Inflammatory macrophage (primary cell): ENCODE measurements at regions not wholly inside any gene's neighbourhood (a gene's known extent, or its start where the extent isn't known, plus 50 kb on each side); places are given as distances from the start of the nearest gene placed in this dataset.
"Not testable (repeated sequence)": the region's sequence is repeated elsewhere in the genome, so short reads cannot be mapped to it uniquely, and the experiment has no call there.

ENCODE experiments used
- DNase-seq, 2 donors: peaks; one replicate each; pipeline ENCODE4 v3.0.0-alpha.2; 2020 to 2022

DNA sequence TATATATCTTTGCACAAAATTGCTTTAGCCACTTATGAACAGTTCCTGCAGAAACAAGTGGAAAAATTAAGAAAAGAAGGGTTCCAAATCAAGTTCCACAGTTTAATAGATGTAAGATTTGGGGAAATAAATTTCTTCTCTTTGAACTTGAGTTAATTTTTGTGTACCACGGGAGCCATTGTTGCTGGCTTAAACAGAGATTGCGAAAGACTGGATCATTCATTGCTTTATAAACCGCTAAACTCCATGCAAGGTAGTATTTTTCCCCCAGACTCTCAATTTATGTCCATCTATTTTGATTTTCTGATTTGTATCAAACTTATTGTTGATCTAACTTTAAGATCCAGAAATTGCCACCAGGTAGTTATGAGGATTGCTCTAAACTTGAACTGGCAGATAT is 246.1 kb upstream of the ADGRL4 start:
- no peak for DNase-seq

GRCh38 chr1:79239840-79240239 is 233.3 kb upstream of the ADGRL4 start:
- no peak for DNase-seq

DNA sequence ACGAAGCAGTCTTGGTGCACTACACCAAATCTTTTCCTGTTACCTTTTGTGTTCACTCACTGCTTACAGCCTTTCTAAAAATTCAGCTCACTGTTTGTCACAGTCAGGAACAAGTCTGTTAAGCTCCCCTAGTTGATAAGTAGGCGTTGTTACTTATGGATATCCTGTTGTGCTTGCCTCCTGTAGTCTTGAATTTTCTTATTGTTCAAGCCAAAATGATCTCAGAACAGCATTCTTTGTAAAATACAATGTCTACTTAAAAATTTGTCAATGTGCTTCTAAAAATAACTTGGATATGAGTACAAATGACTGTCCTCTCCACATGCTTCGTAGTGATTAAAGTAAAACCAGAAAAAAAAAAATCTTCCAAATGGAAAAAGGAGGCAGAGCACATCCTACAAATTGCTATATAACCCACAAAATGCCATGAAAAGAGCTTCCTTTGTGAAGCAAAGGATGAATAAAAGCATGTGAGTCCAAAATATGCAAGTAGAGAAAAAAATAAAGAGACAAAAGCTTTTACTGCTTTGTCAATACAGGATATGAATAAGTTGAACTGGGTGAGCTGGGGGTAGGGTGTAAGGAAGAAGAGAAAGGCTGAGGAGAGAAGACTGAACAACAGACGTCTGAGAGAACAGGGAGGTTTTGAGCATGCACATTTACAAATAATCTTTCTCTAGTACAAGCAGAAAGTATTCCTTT is 228.9 kb upstream of the ADGRL4 start:
- no peak for DNase-seq

GRCh38 chr1:79232818-79233217 is 226.3 kb upstream of the ADGRL4 start:
- no peak for DNase-seq

DNA sequence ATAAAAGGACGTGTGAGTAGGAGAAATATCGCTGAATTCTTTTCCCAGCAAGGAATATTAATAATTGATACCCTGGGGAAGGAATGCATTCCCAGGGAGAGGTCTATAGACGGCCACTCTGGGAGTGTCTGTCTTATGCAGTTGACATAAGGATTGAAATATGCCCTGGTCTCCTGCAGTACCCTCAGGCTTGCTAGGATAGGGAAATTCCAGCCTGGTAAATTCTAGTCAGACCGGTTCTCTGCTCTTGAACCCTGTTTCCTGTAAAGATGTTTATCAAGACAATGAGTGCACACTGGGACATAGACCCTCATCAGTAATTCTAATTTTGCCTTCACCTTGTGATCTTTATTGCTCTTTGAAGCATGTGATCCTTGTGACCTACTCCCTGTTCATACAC is 224.2 kb upstream of the ADGRL4 start:
- not testable (repeated sequence) for DNase-seq

DNA sequence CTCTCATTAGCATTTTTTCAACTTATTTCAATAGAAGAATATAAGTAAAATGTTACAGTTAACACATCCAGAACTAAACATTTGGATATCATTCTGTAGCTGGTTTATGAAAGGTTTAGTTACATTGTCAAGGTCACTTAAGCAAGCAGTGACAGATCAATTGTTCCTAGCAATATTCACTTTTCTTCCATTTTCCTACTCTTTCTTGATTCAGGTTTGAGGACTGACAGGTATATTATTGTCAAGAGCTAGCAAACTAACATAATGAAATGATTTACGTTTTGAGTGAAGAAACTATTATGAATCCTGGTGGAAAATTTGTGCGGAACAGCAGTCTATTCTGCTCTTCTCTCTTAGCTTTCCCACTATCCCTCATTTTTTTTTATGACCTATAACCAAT is 220.4 kb upstream of the ADGRL4 start:
- DNase-seq, result no peak

GRCh38 chr1:79224537-79224936 is 218.0 kb upstream of the ADGRL4 start:
- DNase-seq, result no peak

- no peak for DNase-seq
Measured at GRCh38 chr1:79220509-79220908, 214.0 kb upstream of the ADGRL4 start.

DNA sequence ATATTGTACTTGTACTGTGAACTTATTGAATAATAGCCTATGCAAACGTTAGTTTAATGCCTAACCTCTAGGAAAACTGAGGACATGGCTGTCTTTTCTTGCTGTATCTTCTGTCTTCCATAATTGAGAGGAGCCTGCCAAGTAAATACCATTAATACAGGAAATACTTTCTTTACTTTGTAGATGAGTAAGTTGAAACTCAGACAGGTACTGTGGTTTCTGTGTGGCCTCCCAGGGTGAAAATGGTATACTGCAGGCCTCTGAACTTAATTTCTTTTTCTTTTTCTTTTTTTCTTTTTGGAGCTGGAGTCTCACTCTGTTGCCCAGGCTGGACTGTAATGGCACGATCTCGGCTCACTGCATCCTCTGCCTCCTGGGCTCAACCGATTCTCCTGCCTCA is 208.8 kb upstream of the ADGRL4 start:
- DNase-seq, result no peak

GRCh38 chr1:79207786-79208185 is 201.3 kb upstream of the ADGRL4 start:
- DNase-seq, result no peak

DNA sequence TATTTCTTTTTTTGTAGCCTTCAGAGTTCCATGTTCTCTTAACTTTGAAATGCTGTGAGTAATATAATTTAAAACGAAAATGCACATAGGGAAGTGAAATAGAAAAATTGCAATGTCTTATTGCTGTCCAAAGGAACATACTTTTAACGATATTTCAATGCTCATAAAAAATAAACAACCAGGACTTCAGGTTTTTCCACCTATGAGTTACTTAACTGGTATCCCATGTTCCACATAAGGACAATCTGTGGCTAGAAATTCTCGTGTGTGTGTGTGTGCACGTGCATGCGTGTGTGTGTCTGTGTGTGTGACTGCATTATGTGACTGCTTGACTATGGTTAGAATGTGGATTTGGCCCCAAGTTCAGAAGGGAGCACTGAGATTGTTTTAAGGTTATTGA is 200.8 kb upstream of the ADGRL4 start:
- DNase-seq, result no peak

GRCh38 chr1:79204779-79205479 is 198.4 kb upstream of the ADGRL4 start:
- no peak for DNase-seq

GRCh38 chr1:79198832-79199231 is 192.3 kb upstream of the ADGRL4 start:
- DNase-seq, result no peak

DNA sequence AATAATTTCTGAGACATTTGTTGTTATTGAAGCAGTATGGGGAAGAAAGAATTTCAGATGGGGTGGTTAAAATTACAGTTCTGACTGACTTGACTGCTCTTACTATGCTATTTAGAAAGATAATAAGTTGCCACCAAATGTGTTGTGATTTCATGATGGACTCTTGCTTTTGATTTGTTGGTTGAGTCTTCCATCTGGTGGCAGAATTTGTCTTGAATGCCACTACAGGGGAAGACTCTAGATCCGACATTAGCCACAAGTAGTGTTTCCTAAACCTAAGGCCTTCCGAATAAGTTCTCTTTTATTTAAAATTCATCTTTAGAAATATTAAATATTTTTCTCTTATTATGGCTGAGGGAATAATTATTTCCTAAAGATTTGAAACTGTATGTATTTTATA is 190.9 kb upstream of the ADGRL4 start:
- DNase-seq, result no peak

- DNase-seq, result no peak
Measured at GRCh38 chr1:79196211-79196610, 189.7 kb upstream of the ADGRL4 start.

DNA sequence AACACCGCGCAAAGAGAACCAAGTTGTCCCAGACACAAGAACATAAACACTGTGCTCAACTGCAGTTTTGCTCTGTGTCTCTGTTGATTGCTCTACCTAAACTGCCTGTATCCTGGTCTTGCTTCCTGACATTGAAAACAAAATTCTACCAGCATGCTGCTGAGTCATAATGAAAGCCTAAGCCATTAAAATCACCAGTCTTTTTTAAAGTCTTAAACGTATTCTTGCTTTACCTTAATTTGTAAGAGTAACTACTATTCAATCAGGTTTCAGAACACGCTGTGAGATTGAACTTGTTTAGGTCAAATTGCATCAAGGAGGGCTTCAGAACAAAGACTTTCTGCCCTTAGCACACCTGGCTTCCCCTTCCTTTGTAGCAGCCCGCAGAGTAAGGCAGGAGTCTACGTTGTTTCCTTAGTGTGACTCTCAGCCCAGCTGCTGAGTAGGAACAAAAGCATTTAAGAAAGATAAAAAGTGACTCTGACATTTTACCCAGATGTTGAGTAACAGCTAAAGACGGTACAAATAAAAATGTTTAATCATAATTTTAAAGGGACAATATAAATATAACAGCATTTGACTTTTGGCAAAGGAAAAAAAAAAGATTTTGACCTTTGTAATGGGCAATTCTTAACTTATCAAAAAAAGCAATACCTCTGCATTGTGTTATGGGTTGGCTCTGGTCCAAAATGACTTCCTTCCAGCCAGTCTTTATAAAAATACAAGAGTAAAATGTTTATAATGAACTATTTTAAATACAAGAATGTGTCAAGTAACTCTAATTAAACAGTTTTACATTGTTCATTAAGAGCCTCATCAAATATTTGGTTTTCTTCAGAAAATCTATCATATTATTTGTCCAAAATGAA is 186.9 kb upstream of the ADGRL4 start:
- DNase-seq, result no peak

GRCh38 chr1:79190074-79190473 is 183.5 kb upstream of the ADGRL4 start:
- DNase-seq, result no peak

- no peak for DNase-seq
Measured at GRCh38 chr1:79188337-79188736, 181.8 kb upstream of the ADGRL4 start.

DNA sequence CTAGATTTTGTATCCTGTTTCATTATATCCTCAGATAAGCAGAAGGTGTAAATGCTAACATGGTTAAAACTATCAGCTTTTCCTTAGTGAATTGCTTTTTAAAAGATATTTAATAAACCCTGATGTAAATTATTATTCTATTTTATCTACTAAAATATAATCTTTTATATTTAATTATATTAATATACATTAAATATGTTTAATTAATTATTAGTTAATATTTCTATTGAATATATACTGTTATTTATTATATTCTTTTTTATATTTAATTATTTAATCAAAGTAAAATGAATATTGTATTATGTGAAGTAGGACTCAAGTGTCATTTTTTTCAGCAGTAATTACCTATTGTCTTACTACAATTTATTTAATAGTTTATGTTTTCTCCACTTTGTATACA is 179.7 kb upstream of the ADGRL4 start:
- DNase-seq, result no peak

DNA sequence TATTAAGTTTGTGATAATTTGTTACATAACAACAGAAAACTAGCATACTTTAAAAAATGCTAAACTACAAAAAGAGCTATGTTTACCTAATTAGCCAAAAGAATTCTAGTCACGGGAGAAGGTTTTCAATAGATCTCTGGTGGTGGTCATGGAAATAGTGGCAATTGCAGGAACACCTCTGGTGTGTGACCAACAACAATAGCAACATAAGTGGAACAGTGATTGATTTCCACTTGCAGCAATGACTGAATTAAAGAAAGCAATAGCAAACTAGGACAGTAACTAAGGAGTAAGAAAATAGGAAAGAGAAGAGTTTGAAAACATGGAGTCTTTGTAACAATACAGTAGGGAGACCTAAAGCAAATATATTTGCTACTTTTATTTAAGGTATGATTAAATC is 171.3 kb upstream of the ADGRL4 start:
- DNase-seq, result no peak

GRCh38 chr1:79161077-79161476 is 154.5 kb upstream of the ADGRL4 start:
- no peak for DNase-seq

GRCh38 chr1:79155991-79156390 is 149.5 kb upstream of the ADGRL4 start:
- no peak for DNase-seq

DNA sequence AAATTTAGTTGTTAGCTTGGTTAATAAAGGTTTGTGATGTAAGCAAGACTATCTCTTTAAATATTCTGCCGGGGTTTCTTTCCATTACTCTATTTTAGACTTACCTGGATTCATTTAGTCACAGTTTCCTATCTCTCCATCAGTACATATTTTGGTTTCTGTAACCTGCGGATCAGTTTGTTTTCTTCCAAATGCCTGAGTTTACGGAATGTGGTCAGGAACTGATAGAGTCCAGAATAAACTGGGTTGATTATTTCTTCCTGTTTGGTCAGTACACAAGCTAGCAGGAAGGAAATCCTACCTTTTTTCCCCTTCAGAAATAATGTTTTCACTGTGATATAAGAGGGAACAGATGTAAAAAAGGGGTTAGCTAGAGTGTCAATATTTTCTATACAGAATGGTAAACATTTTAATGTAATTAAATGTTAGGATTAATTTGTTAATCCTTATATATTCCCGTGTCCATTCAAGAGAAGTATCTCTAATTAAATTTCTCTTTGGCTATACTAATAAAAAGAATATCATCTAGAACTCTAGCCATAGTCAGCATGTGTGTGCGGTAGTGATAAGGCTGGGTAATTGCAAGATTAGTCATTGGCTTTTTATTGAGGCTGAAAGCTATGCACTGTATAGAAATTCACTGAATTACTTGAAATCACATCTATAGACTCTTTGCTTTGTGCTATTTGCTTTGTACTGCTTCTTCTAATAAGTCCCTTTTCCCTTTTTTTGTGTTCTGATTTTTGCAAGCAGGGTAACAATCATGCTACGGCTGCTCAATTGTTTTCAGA is 144.7 kb upstream of the ADGRL4 start:
- DNase-seq, result no peak
